Fibroblast of pulmonary artery (primary cell): ENCODE measurements at regions not wholly inside any gene's neighbourhood (a gene's known extent, or its start where the extent isn't known, plus 50 kb on each side); places are given as distances from the start of the nearest gene placed in this dataset.

Source experiments
- DNase-seq: peaks from one replicate; pipeline ENCODE4 v3.0.0-alpha.2; 2010; ENCODE audit warnings: low read depth
- H3K4me3 ChIP-seq: replicated peaks from 2 replicates; pipeline ENCODE4 v1.5.1; 2011; ENCODE audit warnings: low read depth, mild to moderate bottlenecking, control low read depth, low read length, moderate library complexity
- TF ChIP-seq, protein P1 (sequence below): IDR thresholded peaks from 2 replicates; pipeline ENCODE4 v1.5.1; 2011; ENCODE audit warnings: mild to moderate bottlenecking, control low read depth, low read length, inconsistent platforms; ENCODE audit errors: missing control alignments

DNA sequence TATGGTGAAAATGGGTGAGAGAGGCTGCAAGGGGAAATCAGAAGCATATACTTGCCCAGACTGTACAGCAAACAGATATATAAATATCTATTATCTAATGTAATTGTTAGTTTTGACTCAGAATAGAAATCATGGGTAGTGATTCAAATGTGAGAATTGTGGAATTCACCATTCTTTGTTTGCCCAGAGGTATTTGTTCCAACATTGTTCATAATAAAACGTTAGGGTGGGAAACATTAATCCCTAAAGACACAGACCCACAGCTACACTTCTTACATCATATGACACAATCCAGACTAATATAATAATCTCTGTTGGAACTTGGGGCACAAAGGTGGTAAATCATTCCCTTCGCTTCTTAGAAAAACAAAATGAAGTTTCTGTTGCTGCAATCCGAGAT lies 646.5 kb upstream of the SLITRK6 start:
- peak; percentile 1 for DNase-seq
- TF ChIP-seq, protein P1, sequence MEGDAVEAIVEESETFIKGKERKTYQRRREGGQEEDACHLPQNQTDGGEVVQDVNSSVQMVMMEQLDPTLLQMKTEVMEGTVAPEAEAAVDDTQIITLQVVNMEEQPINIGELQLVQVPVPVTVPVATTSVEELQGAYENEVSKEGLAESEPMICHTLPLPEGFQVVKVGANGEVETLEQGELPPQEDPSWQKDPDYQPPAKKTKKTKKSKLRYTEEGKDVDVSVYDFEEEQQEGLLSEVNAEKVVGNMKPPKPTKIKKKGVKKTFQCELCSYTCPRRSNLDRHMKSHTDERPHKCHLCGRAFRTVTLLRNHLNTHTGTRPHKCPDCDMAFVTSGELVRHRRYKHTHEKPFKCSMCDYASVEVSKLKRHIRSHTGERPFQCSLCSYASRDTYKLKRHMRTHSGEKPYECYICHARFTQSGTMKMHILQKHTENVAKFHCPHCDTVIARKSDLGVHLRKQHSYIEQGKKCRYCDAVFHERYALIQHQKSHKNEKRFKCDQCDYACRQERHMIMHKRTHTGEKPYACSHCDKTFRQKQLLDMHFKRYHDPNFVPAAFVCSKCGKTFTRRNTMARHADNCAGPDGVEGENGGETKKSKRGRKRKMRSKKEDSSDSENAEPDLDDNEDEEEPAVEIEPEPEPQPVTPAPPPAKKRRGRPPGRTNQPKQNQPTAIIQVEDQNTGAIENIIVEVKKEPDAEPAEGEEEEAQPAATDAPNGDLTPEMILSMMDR: no peak
- no peak overlapping the region for H3K4me3 ChIP-seq

DNA sequence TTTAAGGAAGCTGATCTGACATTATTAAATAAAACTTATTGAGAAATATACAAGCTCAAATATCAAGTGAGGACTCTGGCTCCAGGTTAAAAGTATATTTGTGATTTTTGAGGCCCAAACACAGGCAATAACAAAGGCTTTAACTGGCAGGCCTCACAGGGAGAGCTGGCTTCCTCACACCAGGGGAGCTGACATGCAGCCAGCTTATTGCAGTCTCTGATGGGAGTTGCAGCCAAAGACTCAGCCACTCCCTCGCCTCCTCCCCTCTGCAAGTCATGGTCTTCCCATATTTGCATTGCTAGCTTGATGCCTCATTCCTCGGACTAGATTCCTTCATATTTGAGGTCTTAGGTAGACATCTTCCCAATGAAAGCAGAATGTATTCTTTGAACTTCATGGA lies 647.1 kb upstream of the SLITRK6 start:
- no peak overlapping the region for H3K4me3 ChIP-seq
- TF ChIP-seq, protein P1: no peak
- DNase-seq: peak; percentile 28

DNA sequence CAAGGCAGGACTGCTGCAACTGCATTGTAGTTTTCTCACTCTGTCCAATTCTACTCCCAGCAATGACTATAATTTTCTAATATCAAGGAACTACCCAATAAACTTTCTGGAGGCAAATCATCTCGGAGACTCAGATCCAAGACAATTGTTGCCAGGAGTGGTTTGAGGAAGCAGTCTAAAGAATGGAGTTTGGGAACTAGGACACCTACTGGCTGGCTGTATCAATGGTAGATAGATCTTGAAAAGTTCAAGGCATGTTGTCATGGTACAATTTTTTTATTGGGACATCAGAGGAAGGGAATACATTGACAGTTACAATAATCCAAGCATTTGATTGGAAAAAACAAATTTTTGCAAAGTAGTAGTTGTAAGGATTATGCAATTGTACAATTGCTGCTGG lies 648.3 kb upstream of the SLITRK6 start:
- no peak for DNase-seq
- H3K4me3 ChIP-seq: no peak overlapping the region
- TF ChIP-seq, protein P1: no peak

DNA sequence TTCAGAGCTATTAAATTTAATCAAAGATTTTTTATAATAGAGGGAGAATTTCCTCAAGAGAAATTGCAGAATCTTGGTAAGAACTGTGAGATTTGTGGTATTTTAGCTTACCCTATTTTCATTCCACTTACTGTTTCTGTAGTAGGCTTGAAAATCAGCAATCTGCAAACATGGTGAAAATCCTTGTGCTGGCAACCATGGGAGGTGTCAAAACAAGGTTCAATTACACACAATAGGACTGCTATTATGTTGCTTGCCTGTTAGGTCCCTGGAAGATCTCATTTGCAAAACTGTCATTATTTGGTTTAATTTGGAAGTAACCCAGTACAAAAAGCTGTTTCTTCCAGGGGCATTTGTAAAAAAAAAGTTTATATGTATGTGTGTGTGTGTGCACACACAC lies 662.8 kb upstream of the SLITRK6 start:
- no peak for DNase-seq
- H3K4me3 ChIP-seq: no peak overlapping the region
- TF ChIP-seq, protein P1: no peak

DNA sequence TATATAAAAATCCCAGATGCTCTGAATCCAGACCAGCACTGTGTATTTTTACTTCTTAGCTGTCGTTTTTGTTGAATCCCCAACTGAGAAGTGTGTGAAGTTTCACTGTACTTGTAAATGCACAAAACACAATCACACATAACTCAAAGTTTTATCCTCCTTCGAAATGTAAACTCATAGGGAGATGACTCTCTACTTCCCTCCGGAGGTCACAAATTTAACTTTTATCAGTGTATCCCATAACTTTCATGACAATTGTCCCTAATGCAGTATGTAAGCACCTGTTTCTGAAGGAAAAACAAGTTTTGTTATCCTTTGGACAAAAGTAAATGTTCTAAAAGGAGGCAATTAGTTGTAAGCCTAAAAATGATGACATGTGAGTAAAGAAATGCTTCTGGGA lies 665.0 kb upstream of the SLITRK6 start:
- DNase-seq: peak; percentile 1
- H3K4me3 ChIP-seq: no peak overlapping the region
- TF ChIP-seq, protein P1: no peak

DNA sequence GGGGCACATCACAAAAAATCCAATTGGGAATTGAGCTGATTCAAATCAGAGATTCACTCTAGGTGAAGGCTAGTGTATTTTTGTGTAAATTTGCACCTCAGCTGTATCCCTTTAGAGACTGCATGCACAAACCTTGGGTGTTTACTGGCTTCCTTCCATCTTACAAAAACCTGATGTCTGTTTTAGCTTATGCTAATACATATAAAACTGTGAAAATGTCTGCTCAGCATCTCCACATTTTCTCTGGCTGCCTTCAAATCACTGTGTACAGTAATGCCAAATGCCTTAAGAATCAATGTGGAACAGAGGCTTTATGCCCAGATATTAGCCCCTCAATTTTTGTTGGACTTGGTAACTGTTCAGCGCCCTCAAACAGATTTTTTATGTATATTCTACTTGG lies 675.8 kb upstream of the SLITRK6 start:
- no peak for DNase-seq
- H3K4me3 ChIP-seq: no peak overlapping the region
- TF ChIP-seq, protein P1: no peak

DNA sequence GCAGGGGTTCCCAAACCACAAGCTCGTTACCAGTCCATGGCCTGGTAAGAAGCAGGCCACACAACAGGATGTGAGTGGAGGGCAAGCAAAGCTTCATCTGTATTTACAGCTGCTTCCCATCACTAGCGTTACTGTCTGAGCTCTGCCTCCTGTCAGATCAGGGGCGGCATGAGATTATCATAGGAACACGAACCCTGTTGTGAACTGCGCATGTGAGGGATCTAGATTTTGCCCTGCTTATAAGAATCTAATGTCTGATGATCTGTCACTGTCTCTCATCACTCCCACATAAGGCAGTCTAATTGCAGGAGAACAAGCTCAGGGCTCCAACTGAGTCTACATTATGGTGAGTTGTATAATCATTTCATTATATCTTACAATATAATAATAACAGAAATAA lies 677.4 kb upstream of the SLITRK6 start:
- TF ChIP-seq, protein P1: no peak
- no peak for DNase-seq
- H3K4me3 ChIP-seq: no peak overlapping the region
